ENCODE measurements at regions not wholly inside any gene's neighbourhood (a gene's known extent, or its start where the extent isn't known, plus 50 kb on each side); places are given as distances from the start of the nearest gene placed in this dataset.
A peak's percentile ranks its signal among the peaks of the same experiment; 100 is the strongest.
"Not testable (repeated sequence)": the region's sequence is repeated elsewhere in the genome, so short reads cannot be mapped to it uniquely, and the experiment has no call there.

- DNase-seq (ENCODE audit: low read depth): no peak
- no peak overlapping the region for H3K4me3 ChIP-seq (ENCODE audit: low read depth, low read length)
- no peaks in the 10 kb centered on the region for H3K27me3 ChIP-seq (ENCODE audit: control insufficient read depth, insufficient read depth, low read length)
- no peaks in the 10 kb centered on the region for H3K36me3 ChIP-seq (ENCODE audit: control insufficient read depth, insufficient read depth, low read length)
- POLR2A ChIA-PET: no interaction called here
- TF ChIP-seq CTCF (IDR thresholded peaks at IDR 0.05; ENCODE audit: insufficient read depth, low read depth, low read length): no peak
- CTCF ChIA-PET: no interaction called here
Measured at GRCh38 chr22:34808618-34809017, 257.3 kb upstream of the ISX start.

DNA sequence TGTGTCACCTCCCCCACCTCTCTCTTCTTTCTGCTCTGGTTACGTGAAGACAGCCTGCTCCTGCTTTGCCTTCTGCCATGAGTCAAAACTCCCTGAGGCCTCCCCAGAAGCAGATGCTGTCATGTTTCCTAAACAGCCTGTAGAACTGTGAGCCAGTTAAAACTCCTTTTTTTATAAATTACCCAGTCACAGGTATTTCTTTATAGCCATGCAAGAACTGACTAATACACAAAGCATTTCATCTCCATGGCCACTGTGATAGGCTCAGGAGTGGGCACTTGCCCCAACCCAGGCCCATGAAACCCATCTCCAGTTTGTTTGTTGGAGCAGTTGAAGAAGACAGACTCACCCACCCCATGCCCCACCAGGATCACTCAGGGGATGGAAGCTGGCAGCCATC is 253.3 kb upstream of the ISX start:
- ChIA-PET POLR2A (no interaction called here), CTCF (no interaction called here)
- no peaks in the 10 kb centered on the region for H3K27me3 ChIP-seq (ENCODE audit: control insufficient read depth, insufficient read depth, low read length)
- no peak overlapping the region for H3K4me3 ChIP-seq (ENCODE audit: low read depth, low read length)
- DNase-seq (ENCODE audit: low read depth): peak; percentile 17
- TF ChIP-seq CTCF (IDR thresholded peaks at IDR 0.05; ENCODE audit: insufficient read depth, low read depth, low read length): no peak
- no peaks in the 10 kb centered on the region for H3K36me3 ChIP-seq (ENCODE audit: control insufficient read depth, insufficient read depth, low read length)

DNA sequence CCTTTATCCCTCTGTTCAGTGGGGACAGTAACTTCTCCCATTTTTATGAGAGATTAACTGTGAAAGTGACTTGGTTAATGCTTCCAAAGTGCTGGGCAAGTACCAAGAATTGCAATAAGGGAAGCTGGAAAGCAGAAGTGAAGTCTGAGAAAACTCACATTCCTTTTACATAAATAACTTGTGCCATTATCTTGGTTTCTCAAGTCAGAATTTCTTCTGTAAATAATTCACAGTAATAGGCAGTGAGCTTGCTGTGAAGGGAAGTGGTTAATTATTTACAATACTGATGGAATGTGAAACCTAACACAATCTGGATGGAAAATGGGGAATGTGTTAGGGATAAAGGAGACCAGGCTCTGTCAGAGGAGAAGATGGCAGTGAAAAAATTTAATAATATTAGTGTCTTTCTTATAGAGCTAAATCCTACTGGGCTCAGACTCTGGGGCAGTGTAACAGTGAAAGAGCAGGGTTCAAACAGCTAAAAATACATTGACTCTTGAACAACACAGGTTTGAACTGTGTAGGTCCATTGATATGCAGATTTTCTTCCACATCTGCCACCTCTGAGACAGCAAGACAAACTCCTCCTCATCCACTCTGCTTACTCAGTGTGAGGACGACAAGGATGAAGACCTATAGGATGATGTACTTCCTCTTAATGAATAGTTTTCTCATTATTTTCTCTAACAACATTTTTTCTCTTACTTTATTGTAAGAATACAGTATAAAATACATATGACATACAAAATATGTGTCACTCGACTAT is 251.5 kb upstream of the ISX start:
- no peaks in the 10 kb centered on the region for H3K36me3 ChIP-seq (ENCODE audit: control insufficient read depth, insufficient read depth, low read length)
- POLR2A ChIA-PET: no interaction called here
- no peaks in the 10 kb centered on the region for H3K27me3 ChIP-seq (ENCODE audit: control insufficient read depth, insufficient read depth, low read length)
- no peak for TF ChIP-seq CTCF (IDR thresholded peaks at IDR 0.05; ENCODE audit: insufficient read depth, low read depth, low read length)
- CTCF ChIA-PET: interaction anchor here (1.1 kb wide), 1 partner anchor 14 kb away, joined by 3 read pairs; no protein-coding TSS in a partner anchor
- H3K4me3 ChIP-seq (ENCODE audit: low read depth, low read length): no peak overlapping the region
- peak; percentile 3 for DNase-seq (ENCODE audit: low read depth)

DNA sequence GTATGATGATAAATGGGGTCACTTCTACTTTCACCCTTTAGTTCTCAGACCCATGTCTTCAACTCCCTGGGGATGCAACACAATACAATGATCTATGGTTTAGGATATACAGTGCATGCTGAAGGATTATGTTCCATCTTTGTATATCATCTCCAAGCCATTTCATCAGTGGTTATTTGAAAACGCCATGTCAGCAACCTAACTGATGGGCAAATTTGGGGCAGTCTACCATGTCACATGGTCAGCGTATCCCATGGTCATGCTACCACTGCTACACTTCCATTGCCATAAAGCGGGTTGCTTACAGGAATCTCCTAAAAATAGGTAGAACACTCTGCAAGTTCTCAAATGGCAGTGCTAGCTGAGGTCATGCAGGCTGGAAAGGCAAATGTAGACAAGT is 236.5 kb upstream of the ISX start:
- H3K36me3 ChIP-seq (ENCODE audit: control insufficient read depth, insufficient read depth, low read length): no peaks in the 10 kb centered on the region
- H3K4me3 ChIP-seq (ENCODE audit: low read depth, low read length): no peak overlapping the region
- CTCF ChIA-PET: no interaction called here
- POLR2A ChIA-PET: no interaction called here
- DNase-seq (ENCODE audit: low read depth): no peak
- no peak for TF ChIP-seq CTCF (IDR thresholded peaks at IDR 0.05; ENCODE audit: insufficient read depth, low read depth, low read length)
- no peaks in the 10 kb centered on the region for H3K27me3 ChIP-seq (ENCODE audit: control insufficient read depth, insufficient read depth, low read length)

DNA sequence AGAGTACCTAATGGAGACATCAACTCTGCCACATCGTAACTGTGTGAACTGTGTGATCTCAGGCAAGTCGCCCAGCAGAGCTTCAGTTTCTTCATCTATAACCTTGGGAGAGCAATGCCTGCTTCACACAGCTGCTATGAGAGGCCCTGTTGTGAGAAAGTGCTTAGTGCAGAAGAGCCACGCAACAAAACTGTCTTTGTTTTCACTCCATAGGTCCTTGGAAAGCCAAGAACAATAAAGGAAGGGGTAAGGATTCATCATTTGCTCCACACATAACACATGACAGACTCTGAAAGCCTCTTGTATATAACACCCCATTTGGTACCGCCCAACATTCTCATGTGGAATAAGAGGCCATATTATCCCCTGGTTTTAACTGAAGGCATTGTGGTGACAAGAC is 231.9 kb upstream of the ISX start:
- POLR2A ChIA-PET: no interaction called here
- no peaks in the 10 kb centered on the region for H3K27me3 ChIP-seq (ENCODE audit: control insufficient read depth, insufficient read depth, low read length)
- no peak overlapping the region for H3K4me3 ChIP-seq (ENCODE audit: low read depth, low read length)
- DNase-seq (ENCODE audit: low read depth): no peak
- CTCF ChIA-PET: interaction anchor here (1.1 kb wide), 1 partner anchor 190 kb away, joined by 3 read pairs; no protein-coding TSS in a partner anchor
- no peaks in the 10 kb centered on the region for H3K36me3 ChIP-seq (ENCODE audit: control insufficient read depth, insufficient read depth, low read length)
- no peak for TF ChIP-seq CTCF (IDR thresholded peaks at IDR 0.05; ENCODE audit: insufficient read depth, low read depth, low read length)

- DNase-seq (ENCODE audit: low read depth); CTCF ChIA-PET; POLR2A ChIA-PET; H3K4me3 ChIP-seq (ENCODE audit: low read depth, low read length); H3K27me3 ChIP-seq (ENCODE audit: control insufficient read depth, insufficient read depth, low read length); H3K36me3 ChIP-seq (ENCODE audit: control insufficient read depth, insufficient read depth, low read length): not testable (repeated sequence)
Measured at GRCh38 chr22:34834541-34834940, 231.4 kb upstream of the ISX start.
